ENCODE measurements at regions not wholly inside any gene's neighbourhood (a gene's known extent, or its start where the extent isn't known, plus 50 kb on each side); places are given as distances from the start of the nearest gene placed in this dataset.
A peak's percentile ranks its signal among the peaks of the same experiment; 100 is the strongest.

DNA sequence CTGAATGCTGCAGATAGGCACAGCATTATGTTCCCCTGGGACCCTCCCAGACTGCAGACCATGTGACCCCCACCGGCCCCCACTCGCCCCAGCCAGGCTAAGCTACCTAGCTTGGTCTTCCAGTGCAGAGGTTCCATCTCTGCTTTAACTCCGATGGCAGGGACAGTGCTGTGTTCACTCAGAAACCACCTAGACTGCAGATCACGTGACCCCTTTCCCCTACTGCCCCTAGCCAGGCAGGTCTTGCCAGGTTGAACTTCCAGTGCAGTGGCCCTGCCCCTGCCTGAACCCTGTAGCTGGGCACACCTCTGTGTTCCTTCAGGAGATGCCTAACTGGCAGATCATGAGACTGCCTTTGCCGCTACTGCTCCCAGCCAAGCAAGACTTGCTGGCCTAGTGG lies 1116.2 kb downstream of the FLRT2 start:
- TF ChIP-seq RCOR1 (IDR thresholded peaks at IDR 0.05; ENCODE audit: insufficient replicate concordance, low read length), result no peak
- no peak for TF ChIP-seq MAZ (IDR thresholded peaks at IDR 0.05; ENCODE audit: borderline replicate concordance, low read depth, low read length)
- TF ChIP-seq, protein P1, sequence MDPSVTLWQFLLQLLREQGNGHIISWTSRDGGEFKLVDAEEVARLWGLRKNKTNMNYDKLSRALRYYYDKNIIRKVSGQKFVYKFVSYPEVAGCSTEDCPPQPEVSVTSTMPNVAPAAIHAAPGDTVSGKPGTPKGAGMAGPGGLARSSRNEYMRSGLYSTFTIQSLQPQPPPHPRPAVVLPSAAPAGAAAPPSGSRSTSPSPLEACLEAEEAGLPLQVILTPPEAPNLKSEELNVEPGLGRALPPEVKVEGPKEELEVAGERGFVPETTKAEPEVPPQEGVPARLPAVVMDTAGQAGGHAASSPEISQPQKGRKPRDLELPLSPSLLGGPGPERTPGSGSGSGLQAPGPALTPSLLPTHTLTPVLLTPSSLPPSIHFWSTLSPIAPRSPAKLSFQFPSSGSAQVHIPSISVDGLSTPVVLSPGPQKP (IDR thresholded peaks at IDR 0.05; ENCODE audit: borderline replicate concordance, low read depth, low read length), result no peak
- no peak for TF ChIP-seq CHD1 (IDR thresholded peaks at IDR 0.05; ENCODE audit: low read depth, low read length)
- TF ChIP-seq, protein P2, sequence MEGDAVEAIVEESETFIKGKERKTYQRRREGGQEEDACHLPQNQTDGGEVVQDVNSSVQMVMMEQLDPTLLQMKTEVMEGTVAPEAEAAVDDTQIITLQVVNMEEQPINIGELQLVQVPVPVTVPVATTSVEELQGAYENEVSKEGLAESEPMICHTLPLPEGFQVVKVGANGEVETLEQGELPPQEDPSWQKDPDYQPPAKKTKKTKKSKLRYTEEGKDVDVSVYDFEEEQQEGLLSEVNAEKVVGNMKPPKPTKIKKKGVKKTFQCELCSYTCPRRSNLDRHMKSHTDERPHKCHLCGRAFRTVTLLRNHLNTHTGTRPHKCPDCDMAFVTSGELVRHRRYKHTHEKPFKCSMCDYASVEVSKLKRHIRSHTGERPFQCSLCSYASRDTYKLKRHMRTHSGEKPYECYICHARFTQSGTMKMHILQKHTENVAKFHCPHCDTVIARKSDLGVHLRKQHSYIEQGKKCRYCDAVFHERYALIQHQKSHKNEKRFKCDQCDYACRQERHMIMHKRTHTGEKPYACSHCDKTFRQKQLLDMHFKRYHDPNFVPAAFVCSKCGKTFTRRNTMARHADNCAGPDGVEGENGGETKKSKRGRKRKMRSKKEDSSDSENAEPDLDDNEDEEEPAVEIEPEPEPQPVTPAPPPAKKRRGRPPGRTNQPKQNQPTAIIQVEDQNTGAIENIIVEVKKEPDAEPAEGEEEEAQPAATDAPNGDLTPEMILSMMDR (conservative IDR thresholded peaks at IDR 0.05; ENCODE audit: low read depth, low read length), result no peak
- TF ChIP-seq MXI1 (IDR thresholded peaks at IDR 0.05; ENCODE audit: borderline replicate concordance, low read depth, low read length), result no peak
- no peak for TF ChIP-seq RFX5 (IDR thresholded peaks at IDR 0.05; ENCODE audit: low read depth, low read length)
- TF ChIP-seq POLR2A (IDR thresholded peaks at IDR 0.05; ENCODE audit: low read depth, low read length), result no peak
- no peak for TF ChIP-seq NFE2L2 (IDR thresholded peaks at IDR 0.05; ENCODE audit: low read depth, low read length)
- TF ChIP-seq RAD21 (IDR thresholded peaks at IDR 0.05; ENCODE audit: low read length), result no peak
- no peak for TF ChIP-seq CEBPB (IDR thresholded peaks at IDR 0.05; ENCODE audit: low read depth, low read length)
- TF ChIP-seq MAFK (IDR thresholded peaks at IDR 0.05; ENCODE audit: low read depth, low read length), result no peak
- TF ChIP-seq BHLHE40 (IDR thresholded peaks at IDR 0.05; ENCODE audit: low read depth, low read length), result no peak
- TF ChIP-seq FOS (IDR thresholded peaks at IDR 0.05; ENCODE audit: low read depth, low read length), result no peak
- TF ChIP-seq, protein P3, sequence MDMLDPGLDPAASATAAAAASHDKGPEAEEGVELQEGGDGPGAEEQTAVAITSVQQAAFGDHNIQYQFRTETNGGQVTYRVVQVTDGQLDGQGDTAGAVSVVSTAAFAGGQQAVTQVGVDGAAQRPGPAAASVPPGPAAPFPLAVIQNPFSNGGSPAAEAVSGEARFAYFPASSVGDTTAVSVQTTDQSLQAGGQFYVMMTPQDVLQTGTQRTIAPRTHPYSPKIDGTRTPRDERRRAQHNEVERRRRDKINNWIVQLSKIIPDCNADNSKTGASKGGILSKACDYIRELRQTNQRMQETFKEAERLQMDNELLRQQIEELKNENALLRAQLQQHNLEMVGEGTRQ (IDR thresholded peaks at IDR 0.05; ENCODE audit: low read depth, low read length), result no peak
- TF ChIP-seq SMC3 (IDR thresholded peaks at IDR 0.05; ENCODE audit: low read depth, low read length), result no peak
- peak overlapping the region; percentile 13 for H2AFZ ChIP-seq (replicated peaks; ENCODE audit: low read length, poor library complexity)
- no peak overlapping the region for H3K4me2 ChIP-seq (ENCODE audit: low read depth, low read length)
- no peak overlapping the region for H3K9ac ChIP-seq (ENCODE audit: low read depth, low read length)
- CTCF ChIA-PET, result no interaction called here
- ATAC-seq (ENCODE audit: low read depth) (no peak), DNase-seq (no peak)
- H3K27me3 ChIP-seq (ENCODE audit: control insufficient read depth, insufficient read depth, low read length), result no peaks in the 10 kb centered on the region
- no peaks in the 10 kb centered on the region for H3K79me1 ChIP-seq (ENCODE audit: low read depth in 1 of 2, low read length in 2 of 2)
- intact Hi-C loops (cut with micrococcal nuclease) (no loop called here), dilution Hi-C loops (cut with HindIII; ENCODE audit: low sequenced_read_pairs, unreplicated experiment) (no loop called here), in situ Hi-C loops (cut with MboI; ENCODE audit: low sequenced_read_pairs) (no loop called here)
- peak overlapping the region; percentile 74 for H3K14ac ChIP-seq (replicated peaks; ENCODE audit: low read depth, low read length)
- H2AK9ac ChIP-seq (replicated peaks; ENCODE audit: low read depth, low read length, poor library complexity), result no peak overlapping the region
- 0 out of 2 replicates have a peak overlapping the region, but pooled peaks have one; percentile 1 for H3K27ac ChIP-seq (ENCODE audit: insufficient read depth, low read length)
- H3K9me3 ChIP-seq (ENCODE audit: control insufficient read depth, insufficient read depth, low read length), result no peaks in the 10 kb centered on the region
- peak overlapping the region; percentile 93 for H2BK20ac ChIP-seq (ENCODE audit: low read depth, low read length)
- H3K4ac ChIP-seq (ENCODE audit: low read depth, low read length), result peak overlapping the region; percentile 90
- H3K18ac ChIP-seq (ENCODE audit: low read depth, low read length), result peak overlapping the region; percentile 39; the same call in 1 of the 2 replicates
- H2BK15ac ChIP-seq (ENCODE audit: low read depth, low read length), result peak overlapping the region; percentile 81; the same call in 2 of the 3 replicates
- peak overlapping the region; percentile 95 for H2BK120ac ChIP-seq (ENCODE audit: low read depth, low read length)
- no peaks in the 10 kb centered on the region for H3K9me1 ChIP-seq (ENCODE audit: insufficient read depth, low read length)
- no peaks in the 10 kb centered on the region for H3K36me3 ChIP-seq (ENCODE audit: control insufficient read depth, insufficient read depth, low read length)
- no peak overlapping the region for H3K56ac ChIP-seq (ENCODE audit: extremely low read depth, insufficient read depth, low read length)
- H4K5ac ChIP-seq (ENCODE audit: low read depth, low read length), result peak overlapping the region; percentile 21; the same call in 1 of the 2 replicates
- H4K20me1 ChIP-seq (ENCODE audit: insufficient read depth, low read length), result no peaks in the 10 kb centered on the region
- peak overlapping the region; percentile 85 for H4K91ac ChIP-seq (ENCODE audit: insufficient read depth, low read depth, low read length)
- peak overlapping the region; percentile 78; the same call in 1 of the 2 replicates for H3K23ac ChIP-seq (ENCODE audit: low read depth, low read length)
- H4K8ac ChIP-seq (ENCODE audit: low read depth in 2 of 2, low read length in 2 of 2), result peak overlapping the region; percentile 50 to 51; a peak in 3 of 4 replicates
- POLR2A ChIA-PET (ENCODE audit: unreplicated experiment), result no interaction called here
- H3K4me3 ChIP-seq (ENCODE audit: insufficient read depth, low read depth, low read length), result no peak overlapping the region
- H3K4me1 ChIP-seq (ENCODE audit: control insufficient read depth, insufficient read depth, low read length), result no peaks in the 10 kb centered on the region; the same call in 1 of the 2 replicates
- no TSS peak for BruUV-seq (replicated peaks)
- H2AK5ac ChIP-seq (ENCODE audit: low read depth, low read length), result peak overlapping the region; percentile 96
- WGBS, 2 experiments (ENCODE audit: extremely low coverage in 2 of 2, insufficient read length in 1 of 2), result 100% methylated on average over 1 of the region's 5 CpGs; no CpG with 5 or more reads in 1 of the 2 experiments
- H2BK5ac ChIP-seq (ENCODE audit: low read depth, low read length, poor library complexity, severe bottlenecking), result peak overlapping the region; percentile 84

Measured in IMR-90 (cell line).